Heart left ventricle (tissue), 13 donors: ENCODE measurements at regions not wholly inside any gene's neighbourhood (a gene's known extent, or its start where the extent isn't known, plus 50 kb on each side); places are given as distances from the start of the nearest gene placed in this dataset.
"Not testable (repeated sequence)": the region's sequence is repeated elsewhere in the genome, so short reads cannot be mapped to it uniquely, and the experiment has no call there.

Source experiments
- POLR2A ChIP-seq, 2 donors: fragments of 450-650 bp; IDR thresholded peaks; one replicate each; pipeline ENCODE4 v1.6.1; 2017; ENCODE audit warnings: antibody characterized with exemption in 2 of 2, mild to moderate bottlenecking in 2 of 2, moderate library complexity in 2 of 2
- TF ChIP-seq, protein P1 (sequence below), 12 donors: fragments of 200-600 bp; sonication (generic) in 4 of 12; IDR thresholded peaks; one replicate each; pipeline versions ENCODE4 v1.5.0 to v1.8.0; 2018 to 2022; ENCODE audit warnings: antibody characterized with exemption in 12 of 12, mild to moderate bottlenecking in 5 of 12
- donor health status: ischemic (EF 13 %, LVEDD 7.1; RV severe dilation, severe dysfunction).
- donor health status: DM: no; HTN: yes; CAD: no.
- donor health status: DM: no; HTN: no; CAD: no.
- donor health status: ischemic (EF 25% LVEDD 6.9; RV normal size, moderate dysfunction).
- donor health status: ischemic (EF 25% LVEDD 5.7; RV mildly dilated, moderate dysfunction).
- donor health status: ischemic (EF 35%, LVEDD 5.7; RV mildly dilated, moderate dysfunction).
- donor health status: nonischemic (EF 11% LVEDD 7.7; RV severe dilation, severe dysfunction).
- donor health status: DM: yes; HTN: yes; CAD: no.
- donor health status: PGD.
- donor health status: ischemic (EF 29% LVEDD 5.4; RV normal size, mild dysfunction).
- donor health status: nonischemic (EF 23%, LVEDD 6.1; RV moderate dilation, normal function).

DNA sequence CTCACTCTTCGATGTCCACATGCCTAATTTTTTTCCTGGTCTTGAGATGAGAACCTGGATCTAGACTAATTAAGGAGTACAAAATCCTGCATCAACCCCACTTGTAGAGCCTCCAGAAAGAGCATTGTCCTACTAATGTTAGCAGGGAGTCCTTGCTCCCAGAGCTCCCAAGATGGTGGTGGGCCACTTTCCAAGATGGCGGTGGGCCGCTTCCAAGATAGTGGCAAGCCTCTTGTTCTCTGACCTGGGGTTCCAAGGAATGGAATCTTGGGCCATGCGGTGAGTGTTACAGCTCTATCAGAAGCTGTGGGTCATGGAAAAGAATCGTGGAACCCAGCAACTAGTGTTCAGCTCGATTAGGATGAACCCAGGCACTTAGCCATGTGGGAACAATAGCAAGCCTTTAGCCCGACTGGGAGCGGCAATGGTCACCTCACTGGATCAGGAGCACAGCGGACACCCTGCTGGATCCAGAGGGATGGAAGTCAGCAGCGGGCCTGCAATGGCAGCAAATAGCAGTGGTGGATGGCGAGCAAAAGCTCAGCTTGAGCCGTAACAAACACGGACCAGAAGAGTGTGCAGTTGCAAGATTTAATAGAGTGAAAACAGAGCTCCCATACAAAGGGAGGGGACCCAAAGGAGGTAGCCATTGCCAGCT, 1997.5 kb upstream of the RAG2 start:
- TF ChIP-seq, protein P1, sequence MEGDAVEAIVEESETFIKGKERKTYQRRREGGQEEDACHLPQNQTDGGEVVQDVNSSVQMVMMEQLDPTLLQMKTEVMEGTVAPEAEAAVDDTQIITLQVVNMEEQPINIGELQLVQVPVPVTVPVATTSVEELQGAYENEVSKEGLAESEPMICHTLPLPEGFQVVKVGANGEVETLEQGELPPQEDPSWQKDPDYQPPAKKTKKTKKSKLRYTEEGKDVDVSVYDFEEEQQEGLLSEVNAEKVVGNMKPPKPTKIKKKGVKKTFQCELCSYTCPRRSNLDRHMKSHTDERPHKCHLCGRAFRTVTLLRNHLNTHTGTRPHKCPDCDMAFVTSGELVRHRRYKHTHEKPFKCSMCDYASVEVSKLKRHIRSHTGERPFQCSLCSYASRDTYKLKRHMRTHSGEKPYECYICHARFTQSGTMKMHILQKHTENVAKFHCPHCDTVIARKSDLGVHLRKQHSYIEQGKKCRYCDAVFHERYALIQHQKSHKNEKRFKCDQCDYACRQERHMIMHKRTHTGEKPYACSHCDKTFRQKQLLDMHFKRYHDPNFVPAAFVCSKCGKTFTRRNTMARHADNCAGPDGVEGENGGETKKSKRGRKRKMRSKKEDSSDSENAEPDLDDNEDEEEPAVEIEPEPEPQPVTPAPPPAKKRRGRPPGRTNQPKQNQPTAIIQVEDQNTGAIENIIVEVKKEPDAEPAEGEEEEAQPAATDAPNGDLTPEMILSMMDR (IDR thresholded peaks at IDR 0.05): not testable (repeated sequence)
- TF ChIP-seq POLR2A (IDR thresholded peaks at IDR 0.05): not testable (repeated sequence)
